CD4-positive, CD25-positive, alpha-beta regulatory T cell (primary cell): ENCODE measurements at regions not wholly inside any gene's neighbourhood (a gene's known extent, or its start where the extent isn't known, plus 50 kb on each side); places are given as distances from the start of the nearest gene placed in this dataset.

Experiments
- ATAC-seq, 2 donors: fragments of 150-1000 bp; cut with Tn5 transposase; one replicate each; pipeline ENCODE4 v1.10.0; 2021; ENCODE audit warnings: low read depth in 2 of 2, moderate number of reproducible peaks in 2 of 2, moderate library complexity in 1 of 2
- DNase-seq, 3 donors: peaks; one replicate each; pipeline versions ENCODE4 v3.0.0 to v3.0.0-alpha.2; 2012 to 2022; ENCODE audit warnings: mixed read lengths in 1 of 3
- H3K27ac ChIP-seq: one replicate; pipeline ENCODE4 v1.7.0; 2013; ENCODE audit warnings: mild to moderate bottlenecking, low read length; ENCODE audit not compliant: insufficient read depth, poor library complexity, severe bottlenecking
- H3K27me3 ChIP-seq: one replicate; pipeline ENCODE4 v1.7.0; 2013; ENCODE audit warnings: low read length; ENCODE audit not compliant: control insufficient read depth, insufficient read depth
- H3K36me3 ChIP-seq: one replicate; pipeline ENCODE4 v1.7.0; 2013; ENCODE audit warnings: mild to moderate bottlenecking, low read length, moderate library complexity; ENCODE audit not compliant: control insufficient read depth, insufficient read depth
- H3K4me1 ChIP-seq: 2 replicates; pipeline ENCODE4 v1.7.0; 2013; ENCODE audit warnings: mild to moderate bottlenecking, low read length; ENCODE audit not compliant: insufficient read depth, control insufficient read depth, poor library complexity, severe bottlenecking
- H3K4me3 ChIP-seq: one replicate; pipeline ENCODE4 v1.7.0; 2013; ENCODE audit warnings: low read depth, mild to moderate bottlenecking, low read length, moderate library complexity
- H3K9me3 ChIP-seq, 2 experiments: 1 replicate in 1 of 2; 2 replicates in 1 of 2; pipeline ENCODE4 v1.7.0; 2013; ENCODE audit warnings: low read length in 2 of 2, mild to moderate bottlenecking in 1 of 2, moderate library complexity in 1 of 2; ENCODE audit not compliant: control insufficient read depth in 2 of 2
- H3K27ac Mint-ChIP-seq, 3 donors: one replicate each; pipeline ENCODE4 v1.8.0; 2020 to 2022; ENCODE audit warnings: mild to moderate bottlenecking in 3 of 3, mixed read lengths in 3 of 3, moderate library complexity in 2 of 3
- H3K27me3 Mint-ChIP-seq: one replicate; pipeline ENCODE4 v1.8.0; 2022; ENCODE audit warnings: mild to moderate bottlenecking, mixed read lengths
- H3K36me3 Mint-ChIP-seq: one replicate; pipeline ENCODE4 v1.8.0; 2020; ENCODE audit warnings: mixed read lengths
- H3K4me1 Mint-ChIP-seq, 4 donors: one replicate each; pipeline ENCODE4 v1.8.0; 2020 to 2022; ENCODE audit warnings: mixed read lengths in 4 of 4, mild to moderate bottlenecking in 1 of 4
- H3K4me3 Mint-ChIP-seq, 4 donors: one replicate each; pipeline ENCODE4 v1.8.0; 2020 to 2022; ENCODE audit warnings: mild to moderate bottlenecking in 4 of 4, mixed read lengths in 4 of 4, moderate library complexity in 3 of 4
- H3K9me3 Mint-ChIP-seq, 7 donors: one replicate each; pipeline ENCODE4 v1.8.0; 2020 to 2022; ENCODE audit warnings: mixed read lengths in 7 of 7, mild to moderate bottlenecking in 3 of 7, moderate library complexity in 2 of 7

DNA sequence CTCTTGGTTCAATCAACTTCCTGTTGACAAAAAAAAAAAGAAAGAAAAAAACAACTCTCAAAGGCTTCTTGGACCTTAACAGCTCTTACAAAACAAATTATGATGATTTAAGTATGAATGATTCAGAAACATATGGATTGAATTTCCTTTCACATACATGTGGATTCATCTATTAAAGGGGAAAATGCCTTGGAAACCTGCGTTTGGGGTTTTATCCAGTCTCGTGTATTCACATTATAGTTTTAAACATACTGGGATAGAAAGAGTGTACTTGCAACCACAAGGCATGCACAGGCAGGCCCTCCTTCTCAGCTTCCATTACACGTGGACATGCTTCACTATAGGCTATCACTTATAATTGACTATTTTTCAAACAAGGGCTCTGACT lies 286.7 kb downstream of the INHBA start:
- Histone ChIP-seq H3K9me3 (no peaks in the 10 kb centered on the region), H3K27me3 (no peaks in the 10 kb centered on the region), H3K27ac (no peak overlapping the region), H3K4me1 (no peaks in the 10 kb centered on the region), H3K36me3 (no peaks in the 10 kb centered on the region), H3K4me3 (no peak overlapping the region)
- no peaks in the 10 kb centered on the region for H3K4me1 Mint-ChIP-seq
- no peak overlapping the region for H3K4me3 Mint-ChIP-seq
- H3K9me3 Mint-ChIP-seq, result peaks cover 3 to 24% (median 8%) of the 10 kb centered on the region in 7 donors
- DNase-seq (no peak), ATAC-seq (no peak)
- H3K36me3 Mint-ChIP-seq, result no peaks in the 10 kb centered on the region
- H3K27me3 Mint-ChIP-seq, result no peaks in the 10 kb centered on the region
- H3K27ac Mint-ChIP-seq, result no peak overlapping the region

DNA sequence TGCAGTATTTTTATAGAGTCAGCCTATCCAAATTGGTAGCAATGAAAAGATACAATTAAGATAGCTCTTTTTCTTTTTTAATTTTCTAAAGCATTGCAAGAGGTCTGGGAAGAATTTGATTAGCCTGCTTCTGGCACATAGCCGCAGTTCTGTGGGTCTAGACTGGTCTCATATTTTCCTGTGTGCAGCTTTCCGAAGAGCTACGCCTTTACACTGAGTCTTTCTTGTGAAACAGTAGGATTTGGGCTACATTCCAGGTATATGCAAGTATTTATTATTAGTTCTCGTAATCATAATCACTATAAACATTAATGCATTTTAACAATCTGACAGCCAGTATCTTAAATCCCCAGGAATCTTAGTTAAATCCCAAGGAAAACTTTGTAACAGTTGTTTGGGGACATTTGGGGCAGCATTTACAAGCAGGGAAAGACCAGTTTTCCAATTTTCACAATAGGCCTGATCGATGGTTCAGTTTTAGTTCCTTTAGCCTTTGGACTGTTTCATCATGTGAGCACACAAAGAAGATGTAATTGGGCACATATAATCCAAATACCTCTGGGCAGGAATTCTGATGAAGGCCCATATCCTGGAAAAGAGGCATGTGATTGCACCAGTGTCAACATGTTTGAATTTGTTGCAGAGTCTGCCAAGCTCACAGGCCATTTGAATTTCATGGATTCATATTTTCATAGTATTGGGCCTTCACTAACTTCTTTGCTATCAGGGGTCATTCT lies 287.3 kb downstream of the INHBA start:
- Mint-ChIP-seq H3K36me3 (no peaks in the 10 kb centered on the region), H3K27me3 (no peaks in the 10 kb centered on the region), H3K4me1 (no peaks in the 10 kb centered on the region), H3K4me3 (no peak overlapping the region), H3K27ac (no peak overlapping the region), H3K9me3 (peaks cover 3 to 24% (median 8%) of the 10 kb centered on the region in 7 donors)
- Histone ChIP-seq H3K4me3 (no peak overlapping the region), H3K4me1 (no peaks in the 10 kb centered on the region), H3K27ac (no peak overlapping the region), H3K36me3 (no peaks in the 10 kb centered on the region), H3K27me3 (no peaks in the 10 kb centered on the region), H3K9me3 (no peaks in the 10 kb centered on the region)
- ATAC-seq (no peak), DNase-seq (no peak)

DNA sequence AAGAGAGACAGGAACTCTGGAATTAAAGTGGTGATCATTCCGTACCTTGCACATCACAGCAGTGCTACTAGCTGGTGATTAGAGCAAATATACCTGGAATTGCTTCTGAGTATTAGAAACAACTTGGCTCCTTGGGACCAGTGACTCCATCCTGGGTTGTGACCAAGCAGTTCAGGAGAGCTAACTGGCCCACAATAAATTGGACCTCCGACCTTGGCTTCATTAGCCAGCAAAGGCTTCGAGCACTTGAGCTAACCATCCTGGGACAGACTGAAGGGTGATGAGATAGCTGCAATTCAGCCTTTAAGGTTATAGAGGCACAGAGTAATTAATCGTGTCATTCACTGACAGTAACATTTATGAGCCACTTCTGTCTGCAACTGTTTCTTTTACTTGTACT lies 287.8 kb downstream of the INHBA start:
- DNase-seq (no peak), ATAC-seq (no peak)
- Histone ChIP-seq H3K27me3 (no peaks in the 10 kb centered on the region), H3K36me3 (no peaks in the 10 kb centered on the region), H3K9me3 (no peaks in the 10 kb centered on the region), H3K27ac (no peak overlapping the region), H3K4me3 (no peak overlapping the region), H3K4me1 (no peaks in the 10 kb centered on the region)
- peaks cover 5 to 24% (median 8%) of the 10 kb centered on the region in 7 donors for H3K9me3 Mint-ChIP-seq
- H3K36me3 Mint-ChIP-seq, result no peaks in the 10 kb centered on the region
- no peaks in the 10 kb centered on the region for H3K27me3 Mint-ChIP-seq
- no peak overlapping the region for H3K4me3 Mint-ChIP-seq
- H3K27ac Mint-ChIP-seq, result no peak overlapping the region
- H3K4me1 Mint-ChIP-seq, result no peaks in the 10 kb centered on the region

- Mint-ChIP-seq H3K4me3 (no peak overlapping the region), H3K9me3 (peaks cover 1 to 18% (median 8%) of the 10 kb centered on the region in 7 donors), H3K27ac (no peak overlapping the region), H3K4me1 (no peaks in the 10 kb centered on the region), H3K36me3 (no peaks in the 10 kb centered on the region), H3K27me3 (no peaks in the 10 kb centered on the region)
- no peaks in the 10 kb centered on the region for H3K4me1 ChIP-seq
- H3K4me3 ChIP-seq, result no peak overlapping the region
- H3K27ac ChIP-seq, result no peak overlapping the region
- ATAC-seq (no peak), DNase-seq (no peak)
- H3K27me3 ChIP-seq, result no peaks in the 10 kb centered on the region
- no peaks in the 10 kb centered on the region for H3K36me3 ChIP-seq
- peaks cover 0 to 7% of the 10 kb centered on the region in 2 experiments for H3K9me3 ChIP-seq
These were observed 298.4 kb downstream of the INHBA start for GRCh38 chr7:41404375-41405074.

DNA sequence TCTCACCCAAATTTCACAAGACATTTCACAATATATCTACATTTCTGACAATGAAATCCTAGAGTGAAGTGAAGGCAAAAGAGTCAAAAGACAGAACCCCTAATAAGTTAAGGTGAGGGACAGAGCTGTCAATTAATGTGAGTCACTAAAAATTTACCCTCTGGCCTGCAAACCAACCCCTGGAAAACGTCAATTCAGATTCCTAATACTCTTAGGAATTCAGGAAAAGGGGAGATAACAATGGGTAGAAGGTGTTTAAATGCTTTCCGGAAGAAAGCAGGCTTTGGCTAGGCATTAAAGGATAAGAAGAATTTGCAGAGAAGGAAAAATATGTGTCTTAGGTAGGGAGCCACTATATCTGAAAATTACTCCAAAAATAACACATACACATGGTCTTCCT lies 299.6 kb downstream of the INHBA start:
- peaks cover 1 to 21% (median 10%) of the 10 kb centered on the region in 7 donors for H3K9me3 Mint-ChIP-seq
- Histone ChIP-seq H3K4me1 (no peaks in the 10 kb centered on the region), H3K36me3 (no peaks in the 10 kb centered on the region), H3K9me3 (peaks cover 0 to 7% of the 10 kb centered on the region in 2 experiments), H3K4me3 (no peak overlapping the region), H3K27me3 (no peaks in the 10 kb centered on the region), H3K27ac (no peak overlapping the region)
- no peak overlapping the region for H3K27ac Mint-ChIP-seq
- ATAC-seq, result no peak
- no peaks in the 10 kb centered on the region for H3K36me3 Mint-ChIP-seq
- DNase-seq, result no peak
- no peaks in the 10 kb centered on the region for H3K4me1 Mint-ChIP-seq
- no peak overlapping the region for H3K4me3 Mint-ChIP-seq
- no peaks in the 10 kb centered on the region for H3K27me3 Mint-ChIP-seq

DNA sequence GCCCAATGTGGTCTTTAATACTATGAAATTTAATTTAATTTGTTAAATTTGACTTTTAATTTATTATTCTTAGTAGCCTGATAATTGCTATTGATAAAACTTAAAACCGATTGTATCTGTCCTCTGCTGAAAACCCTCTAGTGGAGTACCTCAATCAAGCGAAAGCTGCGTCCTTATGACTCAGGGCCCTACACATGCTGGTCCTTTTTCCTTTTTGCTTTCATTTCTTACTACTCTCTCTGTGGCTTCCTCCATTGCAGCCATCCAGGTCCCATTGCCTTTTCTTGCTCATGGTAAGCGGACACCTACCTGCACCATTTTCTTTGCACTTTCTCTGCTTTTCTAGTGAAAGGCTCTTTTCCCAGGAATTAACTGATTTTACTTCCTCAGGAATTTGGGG lies 301.1 kb downstream of the INHBA start:
- Histone ChIP-seq H3K27me3 (no peaks in the 10 kb centered on the region), H3K36me3 (no peaks in the 10 kb centered on the region), H3K9me3 (peaks cover 0 to 7% of the 10 kb centered on the region in 2 experiments), H3K4me3 (no peak overlapping the region), H3K4me1 (no peaks in the 10 kb centered on the region), H3K27ac (no peak overlapping the region)
- DNase-seq, result no peak
- Mint-ChIP-seq H3K9me3 (peaks cover 0 to 21% (median 8%) of the 10 kb centered on the region in 7 donors), H3K27me3 (no peaks in the 10 kb centered on the region), H3K36me3 (no peaks in the 10 kb centered on the region), H3K4me3 (no peak overlapping the region), H3K27ac (no peak overlapping the region), H3K4me1 (no peaks in the 10 kb centered on the region)
- ATAC-seq, result no peak

DNA sequence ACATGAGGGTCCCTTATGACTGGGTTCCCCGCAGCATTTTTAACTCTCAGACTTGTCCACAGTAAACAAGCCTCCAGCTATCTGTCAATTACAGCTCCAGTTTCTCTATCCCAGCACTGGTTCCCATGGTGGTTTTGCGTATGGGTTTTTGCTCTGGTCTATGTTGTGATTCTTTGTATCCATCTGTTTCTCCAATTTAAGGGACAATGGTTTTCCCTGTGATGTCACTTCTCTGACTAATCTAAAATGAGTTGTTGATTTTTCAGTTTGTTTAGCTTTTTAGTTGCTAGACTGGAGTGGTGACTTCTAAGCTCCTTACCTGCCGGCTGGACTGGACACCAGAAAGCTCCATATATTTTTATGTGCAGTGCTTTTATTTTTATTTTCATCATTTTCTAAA lies 303.7 kb downstream of the INHBA start:
- ATAC-seq, result no peak
- peaks cover 0 to 7% of the 10 kb centered on the region in 2 experiments for H3K9me3 ChIP-seq
- no peak overlapping the region for H3K27ac Mint-ChIP-seq
- H3K27me3 Mint-ChIP-seq, result no peaks in the 10 kb centered on the region
- H3K9me3 Mint-ChIP-seq, result peaks cover 2 to 31% (median 10%) of the 10 kb centered on the region in 7 donors
- no peak overlapping the region for H3K4me3 Mint-ChIP-seq
- H3K4me1 ChIP-seq, result no peaks in the 10 kb centered on the region
- DNase-seq, result no peak
- H3K36me3 Mint-ChIP-seq, result no peaks in the 10 kb centered on the region
- no peak overlapping the region for H3K27ac ChIP-seq
- no peaks in the 10 kb centered on the region for H3K36me3 ChIP-seq
- H3K4me3 ChIP-seq, result no peak overlapping the region
- H3K4me1 Mint-ChIP-seq, result no peaks in the 10 kb centered on the region
- H3K27me3 ChIP-seq, result no peaks in the 10 kb centered on the region

DNA sequence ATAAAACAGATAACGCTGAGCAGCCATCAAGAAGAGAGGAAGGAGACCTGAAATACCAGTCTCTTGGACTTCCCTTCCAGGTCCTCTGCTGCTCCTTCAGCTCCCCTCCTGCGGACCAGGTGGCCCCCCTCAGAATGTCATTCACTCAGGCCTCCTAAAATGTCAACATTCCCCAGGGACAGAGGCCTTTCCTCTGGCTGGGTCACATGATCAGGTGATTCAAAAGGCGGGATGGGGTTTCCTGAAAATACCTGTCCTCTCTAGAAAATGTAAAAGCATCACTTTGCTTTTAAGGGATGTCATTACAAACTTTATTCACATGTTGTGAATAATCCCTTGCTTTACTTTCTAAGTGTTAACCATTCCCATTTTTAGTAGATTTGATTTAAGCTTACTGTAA lies 311.1 kb downstream of the INHBA start:
- peaks cover 5 to 16% (median 7%) of the 10 kb centered on the region in 7 donors for H3K9me3 Mint-ChIP-seq
- H3K4me3 ChIP-seq, result no peak overlapping the region
- no peak overlapping the region for H3K27ac ChIP-seq
- H3K27ac Mint-ChIP-seq, result no peak overlapping the region
- no peaks in the 10 kb centered on the region for H3K4me1 Mint-ChIP-seq
- no peaks in the 10 kb centered on the region for H3K36me3 ChIP-seq
- H3K4me3 Mint-ChIP-seq, result no peak overlapping the region
- H3K9me3 ChIP-seq, result peaks cover 0 to 7% of the 10 kb centered on the region in 2 experiments
- DNase-seq, result no peak
- H3K36me3 Mint-ChIP-seq, result no peaks in the 10 kb centered on the region
- no peaks in the 10 kb centered on the region for H3K4me1 ChIP-seq
- H3K27me3 Mint-ChIP-seq, result no peaks in the 10 kb centered on the region
- ATAC-seq, result no peak
- H3K27me3 ChIP-seq, result no peaks in the 10 kb centered on the region
